ENCODE measurements at regions not wholly inside any gene's neighbourhood (a gene's known extent, or its start where the extent isn't known, plus 50 kb on each side); places are given as distances from the start of the nearest gene placed in this dataset.
"Not testable (repeated sequence)": the region's sequence is repeated elsewhere in the genome, so short reads cannot be mapped to it uniquely, and the experiment has no call there.

DNA sequence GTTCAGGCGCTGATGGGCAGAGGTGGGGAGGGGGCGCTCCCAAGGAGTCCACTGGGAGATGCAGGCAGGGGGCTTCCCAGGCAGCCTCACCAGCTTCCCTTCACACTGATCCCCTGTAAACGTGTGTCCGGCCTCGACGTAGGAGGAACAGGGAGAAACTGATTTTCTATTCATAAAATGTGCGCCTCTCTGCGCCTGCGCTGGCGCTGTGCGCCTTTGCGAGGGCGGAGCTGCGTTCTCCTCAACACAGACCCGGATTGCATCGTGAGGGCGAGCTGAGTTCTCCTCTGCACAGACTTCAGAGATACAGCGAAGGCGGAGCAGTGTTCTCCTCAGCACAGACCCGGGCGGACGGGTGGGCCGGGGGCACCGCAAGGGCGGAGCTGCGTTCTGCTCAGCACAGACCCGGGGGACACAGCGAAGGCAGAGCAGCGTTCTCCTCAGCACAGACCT is 259.1 kb downstream of the GOLGA6L6 start:
- H3K27me3 ChIP-seq (ENCODE audit: control insufficient read depth, insufficient read depth, low read length); POLR2A ChIA-PET; CTCF ChIA-PET; intact Hi-C loops (cut with micrococcal nuclease; ENCODE audit: unreplicated experiment); H3K36me3 ChIP-seq (ENCODE audit: control insufficient read depth, insufficient read depth, low read length); ATAC-seq; H3K27ac ChIP-seq (ENCODE audit: low read length); in situ Hi-C loops (cut with HindIII; ENCODE audit: low pct_unique_long_range_greater_than_20kb, low sequenced_read_pairs); H3K9me3 ChIP-seq (ENCODE audit: control insufficient read depth, insufficient read depth, low read depth, low read length); H3K4me1 ChIP-seq (ENCODE audit: control insufficient read depth, insufficient read depth, low read length); H3K4me3 ChIP-seq (ENCODE audit: low read depth in 2 of 2, low read length in 2 of 2); BruUV-seq (replicated peaks); DNase-seq (ENCODE audit: low read depth, low spot score): not testable (repeated sequence)

DNA sequence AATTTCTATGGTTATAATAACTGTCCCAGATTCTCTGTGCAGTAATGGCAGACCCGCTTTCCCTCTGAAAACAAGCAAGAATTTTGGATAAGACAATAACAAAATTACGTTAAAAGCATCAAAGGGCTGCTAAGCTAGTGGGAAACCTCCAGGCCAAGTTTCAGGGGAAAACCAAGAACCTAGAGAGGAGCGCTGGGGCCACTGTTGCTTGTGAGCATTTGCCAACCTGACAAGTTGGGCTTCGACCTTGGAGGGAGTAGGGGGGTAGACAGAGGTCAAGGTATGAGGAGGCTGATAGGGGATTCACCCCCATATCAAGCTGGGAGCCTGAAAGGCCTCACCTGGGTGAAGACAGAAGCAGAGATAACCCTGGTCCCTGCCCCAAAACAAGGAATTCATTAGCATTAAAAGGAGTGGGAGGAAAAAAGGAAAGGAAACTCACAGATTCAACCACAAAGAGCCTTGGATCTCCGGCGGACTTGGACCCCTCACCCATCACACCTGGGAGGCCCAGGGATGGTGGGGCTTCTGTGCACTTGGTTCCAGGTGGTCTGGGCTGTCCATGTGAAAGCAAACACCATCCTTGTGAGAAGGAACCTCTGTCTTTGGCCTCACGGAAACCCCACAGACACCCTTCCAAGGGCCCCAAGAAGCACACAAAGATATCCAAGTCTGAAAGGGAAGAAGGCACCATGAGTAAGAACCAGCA is 259.9 kb downstream of the GOLGA6L6 start:
- BruUV-seq (replicated peaks); intact Hi-C loops (cut with micrococcal nuclease; ENCODE audit: unreplicated experiment); H3K9me3 ChIP-seq (ENCODE audit: control insufficient read depth, insufficient read depth, low read depth, low read length); ATAC-seq; DNase-seq (ENCODE audit: low read depth, low spot score); CTCF ChIA-PET; H3K36me3 ChIP-seq (ENCODE audit: control insufficient read depth, insufficient read depth, low read length); H3K27me3 ChIP-seq (ENCODE audit: control insufficient read depth, insufficient read depth, low read length); H3K4me3 ChIP-seq (ENCODE audit: low read depth in 2 of 2, low read length in 2 of 2); POLR2A ChIA-PET; H3K27ac ChIP-seq (ENCODE audit: low read length); in situ Hi-C loops (cut with HindIII; ENCODE audit: low pct_unique_long_range_greater_than_20kb, low sequenced_read_pairs); H3K4me1 ChIP-seq (ENCODE audit: control insufficient read depth, insufficient read depth, low read length): not testable (repeated sequence)

DNA sequence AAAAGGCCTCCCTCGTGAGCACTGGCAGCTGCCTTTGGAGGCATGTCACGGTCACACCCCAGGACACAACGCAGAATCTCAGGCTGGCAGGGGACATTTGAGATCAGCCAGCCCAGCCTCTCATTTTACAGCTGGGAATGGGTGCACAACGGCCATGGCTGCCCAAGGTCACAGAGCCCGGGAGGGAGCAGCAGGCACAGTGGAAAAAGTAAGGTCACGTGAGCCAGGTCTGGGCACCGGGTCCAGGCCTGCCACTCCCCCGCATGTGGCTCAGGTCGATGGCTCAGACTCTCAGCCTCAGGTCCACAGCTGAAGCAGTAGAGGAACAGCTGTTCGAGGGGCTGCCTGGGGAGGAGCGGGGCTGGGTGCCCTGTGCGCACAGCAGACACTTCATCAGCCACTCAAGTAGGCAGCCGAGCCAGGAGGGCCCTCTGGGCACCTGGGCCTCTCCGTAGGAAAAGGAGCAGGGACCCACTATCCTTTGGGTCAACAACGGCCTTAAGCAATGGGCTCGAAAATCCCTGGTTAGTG is 260.6 kb downstream of the GOLGA6L6 start:
- Histone ChIP-seq H3K27me3 (ENCODE audit: control insufficient read depth, insufficient read depth, low read length) (no peaks in the 10 kb centered on the region), H3K36me3 (ENCODE audit: control insufficient read depth, insufficient read depth, low read length) (no peaks in the 10 kb centered on the region), H3K9me3 (ENCODE audit: control insufficient read depth, insufficient read depth, low read depth, low read length) (no peaks in the 10 kb centered on the region), H3K4me1 (ENCODE audit: control insufficient read depth, insufficient read depth, low read length) (no peaks in the 10 kb centered on the region), H3K27ac (ENCODE audit: low read length) (no peak overlapping the region), H3K4me3 (ENCODE audit: low read depth in 2 of 2, low read length in 2 of 2) (no peak overlapping the region)
- CTCF ChIA-PET = no interaction called here
- in situ Hi-C loops (cut with HindIII; ENCODE audit: low pct_unique_long_range_greater_than_20kb, low sequenced_read_pairs) = no loop called here
- TF ChIP-seq POLR2AphosphoS5 (IDR thresholded peaks at IDR 0.05; ENCODE audit: low read depth, low read length) = no peak
- TF ChIP-seq, protein P1, sequence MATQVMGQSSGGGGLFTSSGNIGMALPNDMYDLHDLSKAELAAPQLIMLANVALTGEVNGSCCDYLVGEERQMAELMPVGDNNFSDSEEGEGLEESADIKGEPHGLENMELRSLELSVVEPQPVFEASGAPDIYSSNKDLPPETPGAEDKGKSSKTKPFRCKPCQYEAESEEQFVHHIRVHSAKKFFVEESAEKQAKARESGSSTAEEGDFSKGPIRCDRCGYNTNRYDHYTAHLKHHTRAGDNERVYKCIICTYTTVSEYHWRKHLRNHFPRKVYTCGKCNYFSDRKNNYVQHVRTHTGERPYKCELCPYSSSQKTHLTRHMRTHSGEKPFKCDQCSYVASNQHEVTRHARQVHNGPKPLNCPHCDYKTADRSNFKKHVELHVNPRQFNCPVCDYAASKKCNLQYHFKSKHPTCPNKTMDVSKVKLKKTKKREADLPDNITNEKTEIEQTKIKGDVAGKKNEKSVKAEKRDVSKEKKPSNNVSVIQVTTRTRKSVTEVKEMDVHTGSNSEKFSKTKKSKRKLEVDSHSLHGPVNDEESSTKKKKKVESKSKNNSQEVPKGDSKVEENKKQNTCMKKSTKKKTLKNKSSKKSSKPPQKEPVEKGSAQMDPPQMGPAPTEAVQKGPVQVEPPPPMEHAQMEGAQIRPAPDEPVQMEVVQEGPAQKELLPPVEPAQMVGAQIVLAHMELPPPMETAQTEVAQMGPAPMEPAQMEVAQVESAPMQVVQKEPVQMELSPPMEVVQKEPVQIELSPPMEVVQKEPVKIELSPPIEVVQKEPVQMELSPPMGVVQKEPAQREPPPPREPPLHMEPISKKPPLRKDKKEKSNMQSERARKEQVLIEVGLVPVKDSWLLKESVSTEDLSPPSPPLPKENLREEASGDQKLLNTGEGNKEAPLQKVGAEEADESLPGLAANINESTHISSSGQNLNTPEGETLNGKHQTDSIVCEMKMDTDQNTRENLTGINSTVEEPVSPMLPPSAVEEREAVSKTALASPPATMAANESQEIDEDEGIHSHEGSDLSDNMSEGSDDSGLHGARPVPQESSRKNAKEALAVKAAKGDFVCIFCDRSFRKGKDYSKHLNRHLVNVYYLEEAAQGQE (IDR thresholded peaks at IDR 0.05; ENCODE audit: insufficient read depth in 1 of 2, low read depth in 2 of 2, low read length in 1 of 2) = no peak
- no peak for TF ChIP-seq TCF7L2 (IDR thresholded peaks at IDR 0.05; ENCODE audit: low read depth, low read length)
- no peak for TF ChIP-seq SIN3A (IDR thresholded peaks at IDR 0.05; ENCODE audit: borderline replicate concordance, insufficient read depth, low read depth, low read length)
- TF ChIP-seq, protein P2, sequence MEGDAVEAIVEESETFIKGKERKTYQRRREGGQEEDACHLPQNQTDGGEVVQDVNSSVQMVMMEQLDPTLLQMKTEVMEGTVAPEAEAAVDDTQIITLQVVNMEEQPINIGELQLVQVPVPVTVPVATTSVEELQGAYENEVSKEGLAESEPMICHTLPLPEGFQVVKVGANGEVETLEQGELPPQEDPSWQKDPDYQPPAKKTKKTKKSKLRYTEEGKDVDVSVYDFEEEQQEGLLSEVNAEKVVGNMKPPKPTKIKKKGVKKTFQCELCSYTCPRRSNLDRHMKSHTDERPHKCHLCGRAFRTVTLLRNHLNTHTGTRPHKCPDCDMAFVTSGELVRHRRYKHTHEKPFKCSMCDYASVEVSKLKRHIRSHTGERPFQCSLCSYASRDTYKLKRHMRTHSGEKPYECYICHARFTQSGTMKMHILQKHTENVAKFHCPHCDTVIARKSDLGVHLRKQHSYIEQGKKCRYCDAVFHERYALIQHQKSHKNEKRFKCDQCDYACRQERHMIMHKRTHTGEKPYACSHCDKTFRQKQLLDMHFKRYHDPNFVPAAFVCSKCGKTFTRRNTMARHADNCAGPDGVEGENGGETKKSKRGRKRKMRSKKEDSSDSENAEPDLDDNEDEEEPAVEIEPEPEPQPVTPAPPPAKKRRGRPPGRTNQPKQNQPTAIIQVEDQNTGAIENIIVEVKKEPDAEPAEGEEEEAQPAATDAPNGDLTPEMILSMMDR (IDR thresholded peaks at IDR 0.05) = no peak
- DNase-seq (ENCODE audit: low read depth, low spot score) = no peak
- intact Hi-C loops (cut with micrococcal nuclease; ENCODE audit: unreplicated experiment) = no loop called here
- POLR2A ChIA-PET = no interaction called here
- ATAC-seq = no peak
- BruUV-seq (replicated peaks) = no TSS peak

DNA sequence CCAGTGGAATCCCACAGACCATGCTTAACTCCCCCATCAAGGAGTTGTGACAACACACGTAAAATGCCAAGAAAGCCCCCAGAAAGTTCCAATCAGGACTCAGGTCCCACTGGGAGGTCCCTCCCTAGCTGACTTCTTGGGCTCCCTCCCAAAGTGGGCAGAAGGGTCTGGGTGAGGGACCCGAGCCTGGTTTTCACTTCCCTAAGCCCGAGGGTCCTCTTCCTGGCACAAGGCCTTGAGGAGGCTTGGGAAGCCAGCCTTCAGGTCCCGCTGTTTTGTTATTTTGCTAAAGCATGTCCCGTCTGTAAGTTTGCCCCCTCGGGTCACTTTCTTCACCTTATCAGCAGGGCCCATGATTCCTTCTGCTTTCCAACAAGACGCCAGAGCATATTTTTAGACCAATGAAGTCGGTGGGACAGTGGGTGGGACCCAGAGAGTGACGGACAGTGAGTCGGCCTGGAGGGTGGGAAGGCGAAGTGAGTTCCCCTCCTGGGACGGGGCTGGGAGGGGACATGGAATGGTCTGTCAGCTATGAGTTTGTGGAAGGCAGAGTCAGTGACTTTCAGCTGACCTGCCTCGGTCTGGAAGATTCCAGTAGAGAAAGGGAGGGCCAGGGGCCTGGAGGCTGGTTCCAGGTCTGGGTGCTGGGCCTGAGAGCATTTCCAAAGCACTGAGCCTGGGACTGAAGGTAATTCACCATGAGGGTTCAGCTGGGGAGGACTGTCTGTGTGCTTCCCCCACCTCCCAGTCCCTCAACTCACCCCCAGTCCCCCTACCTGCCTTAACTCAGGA is 261.3 kb downstream of the GOLGA6L6 start:
- H3K27me3 ChIP-seq (ENCODE audit: control insufficient read depth, insufficient read depth, low read length); H3K4me3 ChIP-seq (ENCODE audit: low read depth in 2 of 2, low read length in 2 of 2); ATAC-seq; DNase-seq (ENCODE audit: low read depth, low spot score); H3K27ac ChIP-seq (ENCODE audit: low read length); H3K4me1 ChIP-seq (ENCODE audit: control insufficient read depth, insufficient read depth, low read length); BruUV-seq (replicated peaks); H3K36me3 ChIP-seq (ENCODE audit: control insufficient read depth, insufficient read depth, low read length); intact Hi-C loops (cut with micrococcal nuclease; ENCODE audit: unreplicated experiment); in situ Hi-C loops (cut with HindIII; ENCODE audit: low pct_unique_long_range_greater_than_20kb, low sequenced_read_pairs); CTCF ChIA-PET; H3K9me3 ChIP-seq (ENCODE audit: control insufficient read depth, insufficient read depth, low read depth, low read length); POLR2A ChIA-PET: not testable (repeated sequence)

DNA sequence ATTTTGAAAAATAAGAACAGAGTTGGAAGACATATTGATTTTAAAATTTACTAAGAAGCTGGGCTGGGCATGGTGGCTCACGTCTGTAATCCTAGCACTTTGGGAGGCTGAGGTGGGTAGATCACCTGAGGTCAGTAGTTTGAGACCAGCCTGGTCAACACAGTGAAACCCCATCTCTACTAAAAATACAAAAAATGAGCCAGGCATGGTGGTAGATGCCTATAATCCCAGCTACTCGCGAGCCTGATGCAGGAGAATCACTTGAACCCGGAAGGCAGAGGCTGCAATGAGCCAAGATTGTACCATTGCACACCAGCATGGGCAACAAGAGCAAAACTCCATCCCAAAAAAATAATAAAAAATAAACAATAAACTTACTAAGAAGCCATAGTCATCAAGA is 262.5 kb downstream of the GOLGA6L6 start:
- BruUV-seq (replicated peaks); intact Hi-C loops (cut with micrococcal nuclease; ENCODE audit: unreplicated experiment); in situ Hi-C loops (cut with HindIII; ENCODE audit: low pct_unique_long_range_greater_than_20kb, low sequenced_read_pairs); H3K4me1 ChIP-seq (ENCODE audit: control insufficient read depth, insufficient read depth, low read length); CTCF ChIA-PET; H3K27ac ChIP-seq (ENCODE audit: low read length); H3K27me3 ChIP-seq (ENCODE audit: control insufficient read depth, insufficient read depth, low read length); H3K36me3 ChIP-seq (ENCODE audit: control insufficient read depth, insufficient read depth, low read length); ATAC-seq; H3K9me3 ChIP-seq (ENCODE audit: control insufficient read depth, insufficient read depth, low read depth, low read length); DNase-seq (ENCODE audit: low read depth, low spot score); H3K4me3 ChIP-seq (ENCODE audit: low read depth in 2 of 2, low read length in 2 of 2): not testable (repeated sequence)
- POLR2A ChIA-PET = interaction anchor here (0.7 kb wide), 1 partner anchor 121 kb away, joined by 7 read pairs; no protein-coding TSS in a partner anchor

All from Panc1 (cell line).